Erythroblast (primary cell): ENCODE measurements at regions not wholly inside any gene's neighbourhood (a gene's known extent, or its start where the extent isn't known, plus 50 kb on each side); places are given as distances from the start of the nearest gene placed in this dataset.
"Not testable (repeated sequence)": the region's sequence is repeated elsewhere in the genome, so short reads cannot be mapped to it uniquely, and the experiment has no call there.

ENCODE experiments used
- GATA1 ChIP-seq: IDR thresholded peaks from 2 replicates; pipeline ENCODE4 v1.6.1; 2011; ENCODE audit warnings: low read depth, mild to moderate bottlenecking, control low read depth, low read length, moderate library complexity
- POLR2A ChIP-seq: IDR thresholded peaks from 2 replicates; pipeline ENCODE4 v1.6.1; 2011; ENCODE audit warnings: mild to moderate bottlenecking, low read length

DNA sequence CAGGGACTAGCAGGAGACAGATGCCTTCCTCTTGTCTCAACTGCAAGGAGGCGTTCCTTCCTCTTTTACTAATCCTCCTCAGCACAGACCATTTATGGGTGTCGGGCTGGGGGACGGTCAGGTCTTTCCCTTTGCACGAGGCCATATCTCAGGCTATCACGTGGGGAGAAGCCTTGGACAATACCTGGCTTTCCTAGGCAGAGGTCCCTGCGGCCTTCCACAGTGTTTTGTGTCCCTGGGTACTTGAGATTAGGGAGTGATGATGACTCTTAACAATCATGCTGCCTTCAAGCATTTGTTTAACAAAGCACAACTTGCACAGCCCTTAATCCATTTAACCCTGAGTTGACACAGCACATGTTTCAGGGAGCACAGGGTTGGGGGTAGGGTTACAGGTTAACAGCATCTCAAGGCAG lies 1238.6 kb downstream of the OLFM4 start:
- not testable (repeated sequence) for TF ChIP-seq POLR2A, GATA1
